HepG2 (cell line): ENCODE measurements at regions not wholly inside any gene's neighbourhood (a gene's known extent, or its start where the extent isn't known, plus 50 kb on each side); places are given as distances from the start of the nearest gene placed in this dataset.

Experiments
- ATAC-seq: fragments of 200-7000 bp; cut with Tn5 transposase; 3 replicates; pipeline ENCODE4 v1.9.1; 2020; ENCODE audit warnings: mild to moderate bottlenecking, moderate library complexity
- BruUV-seq: library from RNA; stranded (reverse); fragments of 400-500 nt; replicated peaks from 2 replicates; lab custom pipeline; 2021; lab: Mats Ljungman, UMichigan
- CTCF ChIA-PET: fragments of 300-600 bp; formaldehyde crosslinking; extraction: SDS; loops from one replicate; lab custom pipeline; 2021; ENCODE audit warnings: low total read pairs, inconsistent platforms, low intra/inter-chr PET ratio; lab: Yijun Ruan, JAX
- POLR2A ChIA-PET: fragments of 350-600 bp; sonication (Branson Sonifier 250); formaldehyde crosslinking; loops from one replicate; lab custom pipeline; 2020; ENCODE audit warnings: antibody characterized with exemption, inconsistent platforms; lab: Yijun Ruan, JAX
- DNase-seq: peaks from one replicate; pipeline ENCODE4 v3.0.0-alpha.2; 2015; ENCODE audit warnings: low spot score
- FAIRE-seq: peaks from 3 replicates; lab custom pipeline; 2011; peaks lifted over from hg19 to GRCh38; lab: Jason Lieb, UNC
- H2AFZ ChIP-seq: one replicate; pipeline ENCODE4 v1.6.1; 2011; ENCODE audit warnings: low read length, inconsistent platforms
- H3K27ac ChIP-seq: fragments of 300-600 bp; 3 replicates; pipeline ENCODE4 v1.8.0; 2011; ENCODE audit warnings: mixed run types, mild to moderate bottlenecking, mixed read lengths, low read length, inconsistent platforms; ENCODE audit not compliant: insufficient read depth; ENCODE audit errors: extremely low read length
- H3K27me3 ChIP-seq, 2 experiments: fragments of 200-600 bp in 1 of 2; 2 replicates in 1 of 2; 3 replicates in 1 of 2; pipeline versions ENCODE4 v1.6.0 to v1.8.0; 2011; ENCODE audit warnings: low read length in 2 of 2, mild to moderate bottlenecking in 2 of 2, moderate library complexity in 2 of 2, inconsistent platforms in 1 of 2; ENCODE audit not compliant: insufficient read depth in 2 of 2, control insufficient read depth in 1 of 2
- H3K36me3 ChIP-seq, 2 experiments: fragments of 200-600 bp in 1 of 2; replicated peaks in 1 of 2; 2 replicates in 1 of 2; 3 replicates in 1 of 2; pipeline versions ENCODE4 v1.5.1 to v1.8.0; 2011; ENCODE audit warnings: low read length in 2 of 2, inconsistent platforms in 1 of 2; ENCODE audit not compliant: insufficient read depth in 2 of 2, control insufficient read depth in 1 of 2
- H3K4me1 ChIP-seq: 2 replicates; pipeline ENCODE4 v1.5.1; 2012; ENCODE audit warnings: low read length, inconsistent platforms; ENCODE audit not compliant: insufficient read depth
- H3K4me2 ChIP-seq: 2 replicates; pipeline ENCODE4 v1.6.0; 2011; ENCODE audit warnings: low read depth, low read length, inconsistent platforms
- H3K4me3 ChIP-seq, 3 experiments: fragments of 200-600 bp in 1 of 3; sonication (generic), shearing (Covaris generic) in 1 of 3; replicated peaks in 1 of 3; 2 replicates each; pipeline ENCODE4 v1.5.1; 2011 to 2016; ENCODE audit warnings: low read length in 3 of 3, inconsistent platforms in 2 of 3, low read depth in 2 of 3, mild to moderate bottlenecking in 2 of 3, control low read depth in 1 of 3, mixed read lengths in 1 of 3; ENCODE audit not compliant: insufficient read depth in 1 of 3
- H3K79me2 ChIP-seq: one replicate; pipeline ENCODE4 v1.6.1; 2011; ENCODE audit warnings: low read length, inconsistent platforms; ENCODE audit not compliant: insufficient read depth
- H3K9ac ChIP-seq: 2 replicates; pipeline ENCODE4 v1.6.0; 2011; ENCODE audit warnings: mild to moderate bottlenecking, low read depth, low read length, inconsistent platforms; ENCODE audit not compliant: insufficient read depth
- H3K9me3 ChIP-seq: 2 replicates; pipeline ENCODE4 v1.5.1; 2012; ENCODE audit warnings: mild to moderate bottlenecking, low read length
- H4K20me1 ChIP-seq: 2 replicates; pipeline ENCODE4 v1.6.0; 2011; ENCODE audit warnings: inconsistent platforms, mild to moderate bottlenecking, low read length, moderate library complexity; ENCODE audit not compliant: insufficient read depth
- IKZF5 ChIP-seq: IDR thresholded peaks from 2 replicates; pipeline ENCODE4 v1.6.1; 2018; ENCODE audit warnings: missing genetic modification reagents, mild to moderate bottlenecking, missing compliant biosample characterization
- MBD4 ChIP-seq: IDR thresholded peaks from 2 replicates; pipeline ENCODE4 v1.6.1; 2012; ENCODE audit warnings: low read length, inconsistent platforms, borderline replicate concordance
- NKX3-1 ChIP-seq: sonication (generic); formaldehyde crosslinking; IDR thresholded peaks from 2 replicates; pipeline ENCODE4 v1.5.0; 2020; ENCODE audit warnings: missing genetic modification reagents
- RBM39 ChIP-seq: fragments of 200-400 bp; formaldehyde crosslinking; IDR thresholded peaks from one replicate; pipeline ENCODE4 v1.6.1; 2018; ENCODE audit warnings: antibody characterized with exemption, mild to moderate bottlenecking, low read depth, low read length; ENCODE audit not compliant: poor library complexity, severe bottlenecking
- THAP7 ChIP-seq: sonication (generic); formaldehyde crosslinking; IDR thresholded peaks from 2 replicates; pipeline ENCODE4 v1.8.1; 2023; ENCODE audit warnings: mild to moderate bottlenecking, missing genetic modification reagents
- TRIM22 ChIP-seq: fragments of 450-650 bp; IDR thresholded peaks from 2 replicates; pipeline ENCODE4 v1.6.1; 2017
- ZNF12 ChIP-seq: sonication (generic); formaldehyde crosslinking; IDR thresholded peaks from 2 replicates; pipeline ENCODE4 v1.5.0; 2020; ENCODE audit warnings: missing genetic modification reagents
- ZNF263 ChIP-seq: sonication (generic); formaldehyde crosslinking; IDR thresholded peaks from 2 replicates; pipeline ENCODE4 v1.4.0; 2020; ENCODE audit warnings: missing genetic modification reagents
- ZNF550 ChIP-seq: sonication (generic); formaldehyde crosslinking; IDR thresholded peaks from 2 replicates; pipeline ENCODE4 v1.4.0; 2020; ENCODE audit warnings: mild to moderate bottlenecking, missing genetic modification reagents, borderline replicate concordance
- ZNF574 ChIP-seq: sonication (generic); formaldehyde crosslinking; IDR thresholded peaks from 2 replicates; pipeline ENCODE4 v1.4.0; 2020; ENCODE audit warnings: missing genetic modification reagents
- WGBS: methylation state at CpG from one replicate; pipeline ENCODE4 v1.1.6; 2017; ENCODE audit warnings: low lambda C conversion rate; 5-methylcytosine and 5-hydroxymethylcytosine counted together
- in situ Hi-C: cut with HindIII; loops from 2 replicates; pipeline ENCODE4 v1.10.0; 2017; ENCODE audit warnings: low pct_unique_long_range_greater_than_20kb; ENCODE audit not compliant: extremely low pct_ligation_motif_present
- intact Hi-C: fragments of 100-400 bp; cut with micrococcal nuclease; formaldehyde crosslinking; loops from one replicate; pipeline ENCODE4 v1.10.0; 2022; ENCODE audit not compliant: unreplicated experiment

GRCh38 chr5:108660291-108660690, 87.4 kb upstream of the FER start:
- ChIA-PET CTCF (no interaction called here), POLR2A (no interaction called here)
- Histone ChIP-seq H3K36me3 (no peaks in the 10 kb centered on the region), H4K20me1 (no peaks in the 10 kb centered on the region), H3K4me2 (no peak overlapping the region), H3K9me3 (no peaks in the 10 kb centered on the region), H3K27me3 (peaks cover 0 to 10% of the 10 kb centered on the region in 2 experiments; a peak in 1 of 5 replicates), H3K4me3 (no peak overlapping the region), H3K79me2 (no peaks in the 10 kb centered on the region), H3K27ac (no peak overlapping the region), H3K4me1 (peaks cover 14% of the 10 kb centered on the region; the same call in 1 of the 2 replicates), H2AFZ (no peak overlapping the region), H3K9ac (no peak overlapping the region)
- TF ChIP-seq ZNF12 (CRISPR knock-in tag): no peak
- TF ChIP-seq ZNF263 (CRISPR knock-in tag): no peak
- TF ChIP-seq TRIM22: no peak
- TF ChIP-seq THAP7: no peak
- no peak for TF ChIP-seq IKZF5
- TF ChIP-seq MBD4: no peak
- TF ChIP-seq RBM39: no peak
- TF ChIP-seq ZNF550 (CRISPR knock-in tag): no peak
- TF ChIP-seq NKX3-1 (CRISPR knock-in tag): no peak
- no peak for TF ChIP-seq ZNF574 (CRISPR knock-in tag)
- DNase-seq: no peak
- intact Hi-C loops (no loop called here), in situ Hi-C loops (no loop called here)
- WGBS: 21% methylated on average over 5 of the region's 6 CpGs
- no peak for FAIRE-seq
- BruUV-seq: no TSS peak
- ATAC-seq: no peak
